Esophagus muscularis mucosa (tissue), 4 donors: ENCODE measurements at regions not wholly inside any gene's neighbourhood (a gene's known extent, or its start where the extent isn't known, plus 50 kb on each side); places are given as distances from the start of the nearest gene placed in this dataset.

ENCODE experiments used
- DNase-seq: peaks from one replicate; pipeline ENCODE4 v3.0.0-alpha.2; 2017; ENCODE audit errors: extremely low spot score
- H3K27ac ChIP-seq, 4 donors: fragments of 200-600 bp; sonication (generic); replicated peaks in 1 of 4; 1 replicate in 3 of 4; 2 replicates in 1 of 4; pipeline ENCODE4 v1.5.1; 2016 to 2019; ENCODE audit warnings: mild to moderate bottlenecking in 1 of 4
- H3K27me3 ChIP-seq, 4 donors: fragments of 200-600 bp; sonication (generic); one replicate each; pipeline versions ENCODE4 v1.5.1 to v1.6.0; 2016 to 2019
- H3K36me3 ChIP-seq, 4 donors: fragments of 200-600 bp; sonication (generic); one replicate each; pipeline ENCODE4 v1.5.1; 2016 to 2019
- H3K4me1 ChIP-seq, 4 donors: fragments of 200-600 bp; sonication (generic); one replicate each; pipeline ENCODE4 v1.5.1; 2016 to 2019
- H3K4me3 ChIP-seq, 4 donors: fragments of 200-600 bp; sonication (generic); 1 replicate in 2 of 4; 2 replicates in 2 of 4; pipeline ENCODE4 v1.5.1; 2016 to 2019; ENCODE audit warnings: mild to moderate bottlenecking in 4 of 4, moderate library complexity in 1 of 4
- H3K9me3 ChIP-seq, 4 donors: fragments of 200-600 bp; sonication (generic); 1 replicate in 3 of 4; 2 replicates in 1 of 4; pipeline ENCODE4 v1.5.1; 2016 to 2019
- CTCF ChIP-seq, 3 experiments: fragments of 200-600 bp in 2 of 3; fragments of 450-650 bp in 1 of 3; sonication (generic) in 2 of 3; IDR thresholded peaks; one replicate each; pipeline ENCODE4 v1.5.1; 2017 to 2019; ENCODE audit warnings: antibody characterized with exemption in 3 of 3, mild to moderate bottlenecking in 2 of 3, moderate library complexity in 1 of 3
- EP300 ChIP-seq: sonication (generic); formaldehyde crosslinking; IDR thresholded peaks from one replicate; pipeline ENCODE4 v1.6.1; 2017; ENCODE audit warnings: antibody characterized with exemption
- POLR2A ChIP-seq: fragments of 450-650 bp; IDR thresholded peaks from one replicate; pipeline ENCODE4 v1.6.1; 2017; ENCODE audit warnings: antibody characterized with exemption, moderate library complexity, mild to moderate bottlenecking, low read depth
- POLR2AphosphoS5 ChIP-seq, 2 donors: sonication (generic); formaldehyde crosslinking; IDR thresholded peaks; one replicate each; pipeline ENCODE4 v1.6.1; 2017; ENCODE audit warnings: antibody characterized with exemption in 2 of 2
- WGBS: methylation state at CpG from one replicate; pipeline ENCODE4 v1.1.5; 2018; 5-methylcytosine and 5-hydroxymethylcytosine counted together
- intact Hi-C: fragments of 100-400 bp; cut with DNase I; formaldehyde crosslinking; loops from one replicate; pipeline ENCODE4 v1.15.1; 2023

DNA sequence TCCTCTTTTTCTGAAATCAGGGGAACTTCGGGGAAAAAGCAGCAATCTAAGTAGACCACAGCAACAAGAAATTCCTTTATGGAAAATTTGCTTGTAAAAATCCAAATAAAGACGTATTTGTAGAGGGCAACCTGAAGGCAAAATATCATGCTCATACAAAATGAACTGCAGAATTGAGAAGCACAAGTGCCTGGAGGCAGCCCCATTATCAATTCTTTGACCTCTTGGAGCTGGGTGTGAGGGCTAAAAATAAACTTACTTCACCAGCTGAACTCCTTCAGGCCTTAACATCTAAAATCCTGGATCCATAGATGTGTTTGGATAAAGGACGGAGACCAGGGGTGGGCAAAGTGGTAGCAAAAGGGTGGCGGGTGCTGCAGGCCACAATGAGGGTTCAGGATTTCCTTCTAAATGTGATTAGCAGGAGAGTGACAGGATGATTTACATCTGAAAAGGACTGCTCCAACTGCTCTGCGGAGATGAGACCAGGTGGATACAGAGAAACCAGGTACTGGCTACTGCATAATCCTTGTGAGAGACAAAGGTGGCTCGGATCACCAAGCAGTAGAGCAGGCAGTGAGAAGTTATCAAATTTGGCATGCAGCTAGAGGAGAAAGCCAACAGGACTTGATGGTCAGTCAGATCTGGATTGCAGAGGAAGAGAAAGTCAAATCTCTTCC, 81.7 kb upstream of the TJP1 start:
- Histone ChIP-seq H3K27ac (no peak overlapping the region), H3K36me3 (no peaks in the 10 kb centered on the region), H3K9me3 (no peaks in the 10 kb centered on the region), H3K4me1 (no peaks in the 10 kb centered on the region), H3K27me3 (no peaks in the 10 kb centered on the region), H3K4me3 (no peak overlapping the region)
- intact Hi-C loops: no loop called here
- WGBS: 90% methylated on average over 6 of the region's 6 CpGs
- TF ChIP-seq POLR2AphosphoS5 (IDR thresholded peaks at IDR 0.05) (no peak), CTCF (IDR thresholded peaks at IDR 0.05) (no peak), POLR2A (no peak), EP300 (no peak)
- no peak for DNase-seq

GRCh38 chr15:29903028-29903427, 80.8 kb upstream of the TJP1 start:
- no peaks in the 10 kb centered on the region for H3K4me1 ChIP-seq
- intact Hi-C loops: no loop called here
- WGBS: 82% methylated on average over 2 of the region's 2 CpGs

DNA sequence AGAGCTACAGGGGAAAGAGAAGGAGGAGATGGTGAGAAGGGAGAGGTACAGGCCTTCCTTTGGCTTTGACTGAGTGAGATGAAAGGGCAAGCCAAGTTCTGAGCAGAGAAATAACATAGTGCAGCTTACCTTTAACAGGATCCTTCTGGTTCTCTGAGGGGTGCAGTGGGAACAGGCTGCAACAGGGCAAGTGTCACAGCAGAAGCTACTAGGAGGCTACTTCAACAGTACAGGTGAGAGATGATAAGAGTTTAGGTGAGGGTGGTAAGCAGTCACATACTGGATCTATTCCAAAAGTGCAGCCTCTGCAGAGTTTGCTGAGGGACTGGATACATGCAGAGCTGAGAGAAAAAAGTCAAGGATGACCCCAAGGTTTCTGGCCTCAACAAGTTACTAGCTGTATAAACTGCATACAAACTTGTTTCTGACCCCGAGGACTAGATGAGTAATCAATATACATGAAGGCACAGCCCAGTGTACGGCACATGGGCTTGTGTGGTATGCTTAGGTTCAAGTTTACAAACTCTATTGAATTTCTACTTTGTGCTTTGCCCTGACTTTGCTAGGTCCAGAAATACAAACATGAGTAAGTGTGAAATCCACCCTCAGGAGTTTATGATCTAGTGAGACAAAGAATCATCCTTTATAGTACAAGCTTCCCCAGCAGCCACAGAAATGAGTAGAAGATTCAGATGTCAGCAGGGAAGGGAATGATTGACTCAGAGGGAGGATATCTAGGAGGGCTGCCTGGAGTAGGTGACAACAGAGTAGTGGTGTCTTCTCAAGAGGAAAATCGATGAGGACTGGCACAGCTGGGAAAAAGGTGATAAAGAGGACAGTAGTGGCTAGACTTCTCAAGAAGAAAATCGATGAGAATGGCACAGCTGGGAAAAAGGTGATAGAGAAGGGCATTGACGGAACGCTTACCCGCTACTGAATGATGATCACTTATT, 78.2 kb upstream of the TJP1 start:
- 91% methylated on average over 7 of the region's 7 CpGs for WGBS
- Histone ChIP-seq H3K36me3 (no peaks in the 10 kb centered on the region), H3K27ac (no peak overlapping the region), H3K4me3 (no peak overlapping the region), H3K27me3 (no peaks in the 10 kb centered on the region), H3K4me1 (no peaks in the 10 kb centered on the region), H3K9me3 (peaks cover 0 to 10% (median 0%) of the 10 kb centered on the region in 4 donors)
- no peak for DNase-seq
- TF ChIP-seq POLR2AphosphoS5 (IDR thresholded peaks at IDR 0.05) (no peak), EP300 (no peak), CTCF (IDR thresholded peaks at IDR 0.05) (no peak), POLR2A (no peak)
- intact Hi-C loops: no loop called here

More at GRCh38 chr15:29903028-29903427, 80.8 kb upstream of the TJP1 start:
- Histone ChIP-seq H3K27me3 (no peaks in the 10 kb centered on the region), H3K36me3 (no peaks in the 10 kb centered on the region), H3K4me3 (no peak overlapping the region), H3K9me3 (no peaks in the 10 kb centered on the region), H3K27ac (no peak overlapping the region)
- TF ChIP-seq POLR2AphosphoS5 (IDR thresholded peaks at IDR 0.05) (no peak), EP300 (no peak), CTCF (IDR thresholded peaks at IDR 0.05) (no peak), POLR2A (no peak)
- no peak for DNase-seq

DNA sequence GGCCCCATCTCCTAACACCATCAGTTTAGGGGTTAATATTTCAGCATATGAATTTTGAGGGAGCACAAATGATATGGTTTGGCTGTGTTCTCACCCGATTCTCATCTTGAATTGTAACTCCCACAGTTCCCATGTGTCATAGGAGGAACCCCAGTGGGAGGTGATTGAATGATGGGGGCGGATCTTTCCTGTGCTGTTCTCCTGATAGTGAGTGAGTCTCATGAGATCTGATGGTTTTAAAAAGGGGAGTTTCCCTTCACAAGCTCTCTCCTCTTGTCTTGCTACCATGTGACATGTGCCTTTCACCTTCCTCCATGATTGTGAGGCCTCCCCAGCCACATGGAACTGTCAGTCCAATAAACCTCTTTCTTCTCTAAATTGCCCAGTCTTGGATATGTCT, 73.8 kb upstream of the TJP1 start:
- Histone ChIP-seq H3K36me3 (no peaks in the 10 kb centered on the region), H3K9me3 (peaks cover 0 to 10% (median 0%) of the 10 kb centered on the region in 4 donors), H3K4me3 (no peak overlapping the region), H3K27ac (no peak overlapping the region), H3K4me1 (no peaks in the 10 kb centered on the region), H3K27me3 (no peaks in the 10 kb centered on the region)
- 80% methylated on average over 2 of the region's 2 CpGs for WGBS
- no peak for DNase-seq
- TF ChIP-seq EP300 (no peak), POLR2AphosphoS5 (IDR thresholded peaks at IDR 0.05) (no peak), POLR2A (no peak), CTCF (IDR thresholded peaks at IDR 0.05) (no peak)
- intact Hi-C loops: no loop called here
